ENCODE measurements at regions not wholly inside any gene's neighbourhood (a gene's known extent, or its start where the extent isn't known, plus 50 kb on each side); places are given as distances from the start of the nearest gene placed in this dataset.

- Histone ChIP-seq H3K4me3 (replicated peaks; ENCODE audit: insufficient read depth, low read length) (no peak overlapping the region), H3K27ac (replicated peaks) (no peak overlapping the region), H3K27me3 (ENCODE audit: insufficient read depth, poor library complexity, severe bottlenecking) (no peaks in the 10 kb centered on the region)
- TF ChIP-seq SPI1 (IDR thresholded peaks at IDR 0.05; ENCODE audit: borderline replicate concordance, low read depth) = no peak
- no peak for TF ChIP-seq CTCF (IDR thresholded peaks at IDR 0.05; ENCODE audit: insufficient read depth, low read length)
- TF ChIP-seq GABPA (IDR thresholded peaks at IDR 0.05; ENCODE audit: low read depth) = no peak
- DNase-seq (ENCODE audit: low read depth in 1 of 2, low spot score in 1 of 2) = no peak
Measured at GRCh38 chr13:76378767-76379166, 507.4 kb downstream of the KCTD12 start.

GRCh38 chr13:76363682-76364289 lies 522.4 kb downstream of the KCTD12 start:
- no peaks in the 10 kb centered on the region for H3K27me3 ChIP-seq (ENCODE audit: insufficient read depth, poor library complexity, severe bottlenecking)
- DNase-seq (ENCODE audit: low read depth in 1 of 2, low spot score in 1 of 2) = no peak
- TF ChIP-seq REST (IDR thresholded peaks at IDR 0.05; ENCODE audit: insufficient replicate concordance, low read depth) = no peak
- H3K27ac ChIP-seq (replicated peaks) = no peak overlapping the region
- no peak overlapping the region for H3K4me3 ChIP-seq (replicated peaks; ENCODE audit: insufficient read depth, low read length)

DNA sequence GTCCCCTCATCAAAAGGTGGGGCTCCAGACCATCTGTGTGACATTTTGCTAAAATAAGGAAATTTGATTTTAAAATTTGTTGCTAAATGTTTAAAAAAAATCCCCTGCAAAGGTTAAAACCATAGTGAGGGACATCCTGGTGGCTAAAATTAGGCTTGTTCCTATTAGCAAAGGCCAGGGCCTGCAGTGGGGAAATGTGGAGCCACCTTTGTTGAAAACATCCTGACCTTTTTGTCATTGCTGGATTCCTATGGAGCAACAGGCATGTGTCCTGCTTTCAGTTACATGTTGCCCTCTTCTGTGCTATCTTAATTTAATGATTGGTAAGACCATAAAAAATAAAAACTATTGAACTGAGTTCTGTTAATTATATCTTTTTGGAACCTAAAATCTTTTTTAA lies 524.3 kb downstream of the KCTD12 start:
- DNase-seq (ENCODE audit: low read depth in 1 of 2, low spot score in 1 of 2) = no peak
- Histone ChIP-seq H3K27ac (replicated peaks) (no peak overlapping the region), H3K4me3 (replicated peaks; ENCODE audit: insufficient read depth, low read length) (no peak overlapping the region), H3K27me3 (ENCODE audit: insufficient read depth, poor library complexity, severe bottlenecking) (no peaks in the 10 kb centered on the region)
- TF ChIP-seq REST (IDR thresholded peaks at IDR 0.05; ENCODE audit: insufficient replicate concordance, low read depth) (no peak), GABPA (IDR thresholded peaks at IDR 0.05; ENCODE audit: low read depth) (no peak), CTCF (IDR thresholded peaks at IDR 0.05; ENCODE audit: insufficient read depth, low read length) (no peak), SPI1 (IDR thresholded peaks at IDR 0.05; ENCODE audit: borderline replicate concordance, low read depth) (no peak), POLR2AphosphoS5 (IDR thresholded peaks at IDR 0.05; ENCODE audit: low read depth) (no peak)

DNA sequence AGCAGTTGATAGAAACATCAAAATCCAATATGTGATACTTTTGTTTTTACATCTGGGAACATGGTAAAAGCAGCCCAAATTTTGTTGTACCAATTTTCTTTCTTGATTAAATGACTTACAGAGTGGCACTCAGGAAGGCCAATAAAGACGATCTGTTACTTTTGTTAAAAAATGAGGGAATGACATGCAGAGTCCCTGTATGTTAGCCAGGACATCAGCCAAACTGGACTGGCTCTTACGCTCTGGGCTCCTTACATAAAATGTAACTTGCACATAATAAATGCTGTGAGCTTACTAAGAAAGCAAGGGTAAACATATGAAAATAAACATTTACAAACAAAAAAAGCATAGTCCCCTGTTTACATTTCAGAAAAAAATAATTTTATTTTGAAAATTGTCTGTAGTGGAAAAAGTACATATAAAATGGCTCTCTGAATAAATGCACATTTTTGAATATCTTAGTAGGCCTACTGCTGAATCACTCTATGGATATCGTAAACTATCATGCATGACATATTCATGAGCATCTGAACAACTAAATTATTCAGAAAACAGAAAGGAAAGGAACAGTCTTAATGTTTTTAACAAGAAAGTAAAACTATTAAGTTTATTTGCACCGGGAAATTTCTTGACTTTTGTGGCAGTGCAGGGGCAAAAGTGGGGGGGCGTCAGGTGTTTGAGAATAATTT lies 534.5 kb downstream of the KCTD12 start:
- no peak overlapping the region for H3K4me3 ChIP-seq (replicated peaks; ENCODE audit: insufficient read depth, low read length)
- TF ChIP-seq CTCF (IDR thresholded peaks at IDR 0.05; ENCODE audit: insufficient read depth, low read length) = no peak
- no peak for TF ChIP-seq SPI1 (IDR thresholded peaks at IDR 0.05; ENCODE audit: borderline replicate concordance, low read depth)
- TF ChIP-seq POLR2AphosphoS5 (IDR thresholded peaks at IDR 0.05; ENCODE audit: low read depth) = no peak
- no peak for TF ChIP-seq REST (IDR thresholded peaks at IDR 0.05; ENCODE audit: insufficient replicate concordance, low read depth)
- TF ChIP-seq GABPA (IDR thresholded peaks at IDR 0.05; ENCODE audit: low read depth) = no peak
- H3K27ac ChIP-seq (replicated peaks) = no peak overlapping the region
- DNase-seq (ENCODE audit: low read depth in 1 of 2, low spot score in 1 of 2) = no peak
- no peaks in the 10 kb centered on the region for H3K27me3 ChIP-seq (ENCODE audit: insufficient read depth, poor library complexity, severe bottlenecking)
